BE2C (cell line): ENCODE measurements at regions not wholly inside any gene's neighbourhood (a gene's known extent, or its start where the extent isn't known, plus 50 kb on each side); places are given as distances from the start of the nearest gene placed in this dataset.

Experiments used
- DNase-seq: peaks from one replicate; pipeline ENCODE4 v3.0.0-alpha.2; 2020
- H3K27me3 ChIP-seq: fragments of 250-450 bp; sonication (Bioruptor Pico); 2 replicates; pipeline ENCODE4 v1.5.1; 2020; ENCODE audit warnings: mild to moderate bottlenecking
- H3K36me3 ChIP-seq: fragments of 250-450 bp; sonication (Bioruptor Pico); 2 replicates; pipeline ENCODE4 v1.5.1; 2020; ENCODE audit warnings: mild to moderate bottlenecking
- H3K4me1 ChIP-seq: fragments of 250-450 bp; sonication (Bioruptor Pico); 2 replicates; pipeline ENCODE4 v1.5.1; 2020
- H3K4me3 ChIP-seq: 2 replicates; pipeline ENCODE4 v1.5.1; 2011; ENCODE audit warnings: low read depth, low read length
- H3K9me3 ChIP-seq: fragments of 250-450 bp; sonication (Bioruptor Pico); 2 replicates; pipeline ENCODE4 v1.5.1; 2020
- TF ChIP-seq, protein P1 (sequence below): IDR thresholded peaks from 2 replicates; pipeline ENCODE4 v1.5.1; 2012; ENCODE audit warnings: mild to moderate bottlenecking, low read depth, low read length

DNA sequence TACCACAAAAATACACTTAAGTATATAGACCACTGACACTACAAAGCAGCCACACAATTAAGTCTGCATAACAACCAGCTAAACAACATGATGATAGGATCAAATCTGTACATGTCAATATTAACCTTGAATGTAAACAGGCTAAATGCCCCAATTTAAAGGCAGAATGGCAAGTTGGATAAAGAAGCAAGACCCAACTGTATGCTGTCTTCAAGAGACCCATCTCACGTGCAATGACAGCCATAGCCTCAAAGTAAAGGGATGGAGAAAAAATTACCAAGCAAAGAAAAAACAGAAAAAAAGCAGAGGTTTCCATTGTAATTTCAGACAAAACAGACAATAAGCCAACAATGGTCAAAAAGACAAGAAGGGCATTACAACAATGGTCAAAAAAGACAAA, 77.3 kb upstream of the APC start:
- TF ChIP-seq, protein P1, sequence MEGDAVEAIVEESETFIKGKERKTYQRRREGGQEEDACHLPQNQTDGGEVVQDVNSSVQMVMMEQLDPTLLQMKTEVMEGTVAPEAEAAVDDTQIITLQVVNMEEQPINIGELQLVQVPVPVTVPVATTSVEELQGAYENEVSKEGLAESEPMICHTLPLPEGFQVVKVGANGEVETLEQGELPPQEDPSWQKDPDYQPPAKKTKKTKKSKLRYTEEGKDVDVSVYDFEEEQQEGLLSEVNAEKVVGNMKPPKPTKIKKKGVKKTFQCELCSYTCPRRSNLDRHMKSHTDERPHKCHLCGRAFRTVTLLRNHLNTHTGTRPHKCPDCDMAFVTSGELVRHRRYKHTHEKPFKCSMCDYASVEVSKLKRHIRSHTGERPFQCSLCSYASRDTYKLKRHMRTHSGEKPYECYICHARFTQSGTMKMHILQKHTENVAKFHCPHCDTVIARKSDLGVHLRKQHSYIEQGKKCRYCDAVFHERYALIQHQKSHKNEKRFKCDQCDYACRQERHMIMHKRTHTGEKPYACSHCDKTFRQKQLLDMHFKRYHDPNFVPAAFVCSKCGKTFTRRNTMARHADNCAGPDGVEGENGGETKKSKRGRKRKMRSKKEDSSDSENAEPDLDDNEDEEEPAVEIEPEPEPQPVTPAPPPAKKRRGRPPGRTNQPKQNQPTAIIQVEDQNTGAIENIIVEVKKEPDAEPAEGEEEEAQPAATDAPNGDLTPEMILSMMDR: no peak
- no peaks in the 10 kb centered on the region for H3K36me3 ChIP-seq
- no peaks in the 10 kb centered on the region for H3K27me3 ChIP-seq
- H3K4me1 ChIP-seq: no peaks in the 10 kb centered on the region
- H3K9me3 ChIP-seq: peaks cover 2% of the 10 kb centered on the region; the same call in 1 of the 2 replicates
- DNase-seq: no peak
- H3K4me3 ChIP-seq: no peak overlapping the region

DNA sequence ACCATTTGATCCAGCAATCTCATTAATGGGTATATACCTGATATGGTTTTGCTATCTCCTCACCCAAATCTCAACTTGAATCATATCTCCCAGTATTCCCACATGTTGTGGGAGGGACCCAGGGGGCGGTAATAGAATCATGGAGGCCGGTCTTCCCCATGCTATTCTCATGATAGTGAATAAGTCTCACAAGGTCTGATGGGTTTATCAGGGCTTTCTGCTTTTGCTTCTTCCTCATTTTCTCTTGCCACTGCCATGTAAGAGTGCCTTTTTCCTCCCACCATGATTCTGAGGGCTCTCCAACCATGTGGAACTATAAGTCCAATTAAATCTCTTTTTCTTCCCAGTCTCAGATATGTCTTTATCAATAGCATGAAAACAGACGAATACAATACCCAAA, 74.5 kb upstream of the APC start:
- Histone ChIP-seq H3K27me3 (no peaks in the 10 kb centered on the region), H3K4me3 (no peak overlapping the region), H3K36me3 (no peaks in the 10 kb centered on the region), H3K4me1 (no peaks in the 10 kb centered on the region), H3K9me3 (peaks cover 2% of the 10 kb centered on the region; the same call in 1 of the 2 replicates)
- DNase-seq: no peak
- TF ChIP-seq, protein P1: no peak

DNA sequence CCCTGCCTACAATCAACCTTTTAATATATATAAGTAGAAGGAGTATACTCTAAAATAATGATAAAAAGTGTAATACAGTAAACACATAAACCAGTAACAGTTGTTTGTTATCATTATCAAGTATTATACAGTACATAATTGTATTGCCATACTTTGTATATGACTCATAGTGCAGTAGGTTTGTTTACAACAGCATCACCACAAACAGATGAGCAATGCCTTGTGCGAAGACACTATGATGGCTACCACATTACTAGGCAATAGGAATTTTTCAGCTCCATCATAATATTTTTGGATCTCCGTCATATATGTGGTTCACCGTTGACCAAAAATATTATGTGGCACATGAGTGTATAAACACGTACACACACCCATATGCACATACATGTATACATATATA, 69.7 kb upstream of the APC start:
- Histone ChIP-seq H3K4me3 (no peak overlapping the region), H3K4me1 (no peaks in the 10 kb centered on the region), H3K36me3 (no peaks in the 10 kb centered on the region), H3K9me3 (no peaks in the 10 kb centered on the region), H3K27me3 (no peaks in the 10 kb centered on the region)
- no peak for DNase-seq
- TF ChIP-seq, protein P1: no peak

DNA sequence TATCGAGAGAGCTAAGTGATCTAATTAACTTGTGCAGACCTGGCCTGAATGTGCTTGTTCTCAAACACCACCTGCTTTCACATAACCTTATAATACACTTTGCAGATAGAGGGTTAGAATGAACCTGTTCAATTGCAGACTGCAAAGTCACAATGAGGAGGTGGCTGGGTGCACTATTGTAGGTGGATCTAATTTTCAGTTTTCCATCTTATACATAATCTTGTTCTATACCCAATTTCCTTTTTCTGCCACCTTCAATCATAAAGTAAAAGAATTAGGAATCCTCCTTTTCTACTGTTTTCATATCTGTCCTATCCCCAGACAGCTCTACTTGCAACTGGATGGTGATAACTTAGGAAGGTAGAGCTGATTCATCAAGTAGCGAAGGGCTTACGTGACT, 68.8 kb upstream of the APC start:
- Histone ChIP-seq H3K4me1 (no peaks in the 10 kb centered on the region), H3K36me3 (no peaks in the 10 kb centered on the region), H3K9me3 (no peaks in the 10 kb centered on the region), H3K4me3 (no peak overlapping the region), H3K27me3 (no peaks in the 10 kb centered on the region)
- DNase-seq: no peak
- TF ChIP-seq, protein P1: no peak

DNA sequence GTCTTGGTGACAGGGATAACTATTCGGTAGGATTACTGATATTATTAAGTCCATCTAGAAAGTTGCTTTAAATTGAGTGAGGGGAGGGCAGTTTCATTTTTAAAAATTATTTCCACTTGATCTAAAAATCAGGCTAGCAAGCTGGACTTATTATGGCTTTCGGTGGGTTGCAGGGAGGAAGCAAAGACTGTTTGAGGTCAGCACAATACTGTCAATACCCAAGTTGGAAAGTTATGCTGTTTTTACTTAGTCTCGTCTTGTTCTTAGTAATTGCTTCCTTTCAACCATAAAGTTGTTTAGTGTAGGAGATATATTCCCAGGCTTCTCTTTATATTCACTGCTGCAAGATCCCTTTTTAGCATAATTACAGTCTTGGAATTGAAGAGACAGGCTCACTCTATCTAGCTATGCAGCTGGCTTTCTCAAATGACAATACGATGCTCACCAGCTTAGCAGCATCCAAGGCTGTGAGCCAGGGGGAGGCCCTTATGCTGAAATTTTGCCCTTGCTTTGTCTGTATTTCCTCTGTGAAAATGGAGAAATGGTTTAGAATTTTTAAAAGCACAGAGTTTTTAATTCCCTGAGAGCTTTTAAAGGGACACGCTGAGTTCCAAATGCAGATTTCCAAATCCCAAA, 68.2 kb upstream of the APC start:
- H3K4me3 ChIP-seq: no peak overlapping the region
- no peaks in the 10 kb centered on the region for H3K9me3 ChIP-seq
- no peaks in the 10 kb centered on the region for H3K36me3 ChIP-seq
- no peaks in the 10 kb centered on the region for H3K4me1 ChIP-seq
- no peaks in the 10 kb centered on the region for H3K27me3 ChIP-seq
- DNase-seq: no peak
- TF ChIP-seq, protein P1: no peak

DNA sequence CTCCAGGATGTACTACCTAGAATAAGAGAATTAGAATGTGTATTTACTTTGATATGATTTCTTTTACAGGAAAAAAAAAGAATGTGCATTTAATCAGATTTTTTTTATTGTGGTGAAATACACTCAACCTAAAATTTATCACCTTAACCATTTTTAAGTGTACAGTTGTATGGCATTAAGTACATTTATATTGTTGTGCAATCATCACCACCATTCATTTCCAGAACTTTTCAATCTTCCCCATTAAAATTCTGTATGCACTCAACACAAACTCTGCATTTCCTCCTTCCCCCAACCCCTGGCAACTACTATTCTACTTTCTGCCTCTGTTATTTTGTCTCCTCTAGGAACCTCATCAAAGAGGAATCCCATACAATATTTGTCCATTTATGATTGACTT, 66.0 kb upstream of the APC start:
- Histone ChIP-seq H3K4me1 (no peaks in the 10 kb centered on the region), H3K9me3 (no peaks in the 10 kb centered on the region), H3K27me3 (peaks cover 4% of the 10 kb centered on the region; the same call in 1 of the 2 replicates), H3K36me3 (no peaks in the 10 kb centered on the region), H3K4me3 (no peak overlapping the region)
- TF ChIP-seq, protein P1: no peak
- DNase-seq: no peak
